Mucosa of descending colon (tissue), 3 donors: ENCODE measurements at regions not wholly inside any gene's neighbourhood (a gene's known extent, or its start where the extent isn't known, plus 50 kb on each side); places are given as distances from the start of the nearest gene placed in this dataset.

Experiments
- ATAC-seq: fragments of 200-7000 bp; cut with Tn5 transposase; one replicate; pipeline ENCODE4 v1.9.1; 2020; ENCODE audit warnings: mild to moderate bottlenecking, moderate library complexity
- DNase-seq, 3 donors: peaks; one replicate each; pipeline ENCODE4 v3.0.0-alpha.2; 2020
- H3K36me3 ChIP-seq: fragments of 200-600 bp; one replicate; pipeline ENCODE4 v1.8.0; 2021; ENCODE audit warnings: low read depth, mild to moderate bottlenecking
- H3K4me1 ChIP-seq: fragments of 200-600 bp; one replicate; pipeline ENCODE4 v1.8.0; 2021; ENCODE audit warnings: low read depth, mild to moderate bottlenecking
- H3K4me3 ChIP-seq: fragments of 200-600 bp; one replicate; pipeline ENCODE4 v1.8.0; 2021; ENCODE audit warnings: mild to moderate bottlenecking
- H3K9me3 ChIP-seq: fragments of 200-600 bp; one replicate; pipeline ENCODE4 v1.8.0; 2021; ENCODE audit warnings: mild to moderate bottlenecking
- CTCF ChIP-seq: fragments of 200-600 bp; IDR thresholded peaks from one replicate; pipeline ENCODE4 v1.8.0; 2022; ENCODE audit warnings: antibody characterized with exemption, mild to moderate bottlenecking
- intact Hi-C, 2 donors: fragments of 100-400 bp; cut with DNase I in 1 of 2; cut with micrococcal nuclease in 1 of 2; formaldehyde crosslinking; loops; one replicate each; pipeline versions ENCODE4 v1.11.0 to v1.11.1; 2022; cut with DNase I, micrococcal nuclease
- donor health status: DM: no; HTN: no; CAD: no; lungs with moderate emphysema.
- donor health status: DM: no; HTN: no; CAD: no.
- donor health status: DM: no; HTN: yes; CAD: no.

GRCh38 chr12:91786499-91787272 lies 359.0 kb downstream of the BTG1 start:
- DNase-seq (no peak), ATAC-seq (no peak)
- Histone ChIP-seq H3K4me1 (no peaks in the 10 kb centered on the region), H3K4me3 (no peak overlapping the region), H3K36me3 (no peaks in the 10 kb centered on the region), H3K9me3 (no peaks in the 10 kb centered on the region)
- TF ChIP-seq CTCF, result no peak
- intact Hi-C loops, result no loop called here

- ATAC-seq (no peak), DNase-seq (no peak)
- Histone ChIP-seq H3K36me3 (no peaks in the 10 kb centered on the region), H3K9me3 (no peaks in the 10 kb centered on the region), H3K4me3 (no peak overlapping the region), H3K4me1 (no peaks in the 10 kb centered on the region)
- intact Hi-C loops, result no loop called here
- no peak for TF ChIP-seq CTCF
Observed at GRCh38 chr12:91785655-91786498, 359.8 kb downstream of the BTG1 start.

- Histone ChIP-seq H3K4me3 (no peak overlapping the region), H3K36me3 (no peaks in the 10 kb centered on the region), H3K4me1 (peaks cover 11% of the 10 kb centered on the region), H3K9me3 (no peaks in the 10 kb centered on the region)
- no peak for TF ChIP-seq CTCF
- ATAC-seq (no peak), DNase-seq (no peak)
- intact Hi-C loops, result no loop called here
Observed at GRCh38 chr12:91781114-91781513, 364.5 kb downstream of the BTG1 start.

- Histone ChIP-seq H3K36me3 (no peaks in the 10 kb centered on the region), H3K4me1 (peaks cover 11% of the 10 kb centered on the region), H3K4me3 (no peak overlapping the region), H3K9me3 (no peaks in the 10 kb centered on the region)
- intact Hi-C loops, result no loop called here
- DNase-seq (peak in 1 of 3 donors; percentile 50), ATAC-seq (peak; percentile 99)
- TF ChIP-seq CTCF, result no peak
Observed at GRCh38 chr12:91778938-91779400, 366.7 kb downstream of the BTG1 start.

- Histone ChIP-seq H3K9me3 (no peaks in the 10 kb centered on the region), H3K4me1 (peaks cover 11% of the 10 kb centered on the region), H3K36me3 (no peaks in the 10 kb centered on the region), H3K4me3 (no peak overlapping the region)
- TF ChIP-seq CTCF, result no peak
- DNase-seq, result peak in 1 of 3 donors; percentile 14
- ATAC-seq, result peak; percentile 53
- intact Hi-C loops, result no loop called here
Observed at GRCh38 chr12:91778091-91778832, 367.4 kb downstream of the BTG1 start.
